ENCODE measurements at regions not wholly inside any gene's neighbourhood (a gene's known extent, or its start where the extent isn't known, plus 50 kb on each side); places are given as distances from the start of the nearest gene placed in this dataset.

GRCh38 chr13:38520041-38520440, 166.8 kb upstream of the FREM2 start:
- DNase-seq, result no peak

DNA sequence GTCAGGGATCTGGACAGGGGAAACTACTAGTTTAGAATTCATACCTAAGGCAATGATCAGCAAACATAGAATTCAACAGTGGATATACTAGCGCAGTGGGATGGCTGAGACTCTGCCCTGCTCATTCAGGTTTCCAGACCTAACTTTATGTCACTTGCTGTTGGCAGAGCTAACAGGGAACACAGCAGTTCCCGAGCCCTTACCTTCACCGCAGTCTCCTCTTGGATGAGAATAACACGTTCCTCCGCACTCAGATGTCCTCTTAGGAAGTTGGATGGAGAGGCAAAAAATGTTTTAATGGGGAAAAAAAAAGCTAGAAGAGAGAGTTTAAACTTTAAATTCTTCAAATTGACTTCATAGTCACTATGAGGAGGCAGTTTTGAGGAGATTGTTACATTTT, 159.7 kb upstream of the FREM2 start:
- DNase-seq, result no peak

GRCh38 chr13:38528986-38529385, 157.9 kb upstream of the FREM2 start:
- DNase-seq, result peak in 1 of 2 experiments; percentile 8

DNA sequence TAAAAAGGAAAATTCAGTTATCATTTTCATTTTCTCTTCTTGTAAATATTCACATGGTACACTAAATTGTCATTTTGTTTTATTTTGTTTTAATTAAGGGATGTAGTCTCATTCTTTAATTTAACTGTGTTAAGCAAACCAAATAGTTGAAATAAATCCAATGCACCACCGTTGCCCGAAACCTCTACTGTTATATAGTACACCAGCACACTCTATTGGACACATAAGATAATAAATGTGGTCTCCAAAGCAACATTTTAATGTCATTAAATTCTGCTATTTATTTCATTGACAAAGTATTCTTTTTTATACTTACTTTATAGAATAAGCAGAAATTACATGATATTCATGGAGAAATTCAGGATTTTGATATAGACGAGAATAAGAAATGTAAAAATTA, 156.4 kb upstream of the FREM2 start:
- peak in 1 of 2 experiments; percentile 62 for DNase-seq

DNA sequence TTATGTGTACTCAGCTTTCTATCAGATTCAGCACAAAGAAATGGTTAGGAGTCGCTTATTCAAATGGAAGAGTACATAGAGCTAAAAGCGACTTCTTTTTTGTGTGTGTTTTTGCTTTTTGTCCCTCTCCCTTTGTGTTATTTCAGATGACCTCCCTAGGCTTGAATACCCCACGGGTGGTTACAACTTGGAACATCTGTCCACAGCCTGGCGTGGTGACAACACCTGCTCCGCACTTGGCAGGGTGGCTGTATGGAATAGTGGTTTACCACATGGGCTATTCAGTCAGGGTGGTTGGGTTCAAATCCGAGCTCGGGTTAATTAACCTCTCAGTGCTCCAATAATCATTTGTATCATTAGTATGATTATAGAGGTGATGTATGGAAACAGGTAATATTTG, 151.6 kb upstream of the FREM2 start:
- DNase-seq, result no peak

GRCh38 chr13:38537051-38537450, 149.8 kb upstream of the FREM2 start:
- no peak for DNase-seq

DNA sequence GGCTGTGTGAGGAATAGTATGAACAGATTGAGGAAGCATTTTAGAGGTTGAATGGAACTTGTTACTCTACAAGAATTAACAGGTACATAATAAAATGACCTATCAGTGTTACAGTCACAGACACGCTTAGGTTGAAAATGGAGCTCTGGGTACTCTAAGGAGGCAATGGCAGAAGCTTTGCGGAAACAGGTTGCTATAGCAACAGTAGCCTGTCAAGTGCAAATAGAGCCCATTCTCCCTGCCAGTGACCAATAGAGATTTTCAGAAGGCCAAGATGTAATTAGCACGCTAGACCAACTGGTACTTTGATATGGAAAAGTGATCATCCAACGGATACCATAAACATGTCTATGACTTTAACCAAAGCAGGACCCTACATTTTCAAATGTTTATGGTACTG, 148.5 kb upstream of the FREM2 start:
- DNase-seq, result peak in 1 of 2 experiments; percentile 20

DNA sequence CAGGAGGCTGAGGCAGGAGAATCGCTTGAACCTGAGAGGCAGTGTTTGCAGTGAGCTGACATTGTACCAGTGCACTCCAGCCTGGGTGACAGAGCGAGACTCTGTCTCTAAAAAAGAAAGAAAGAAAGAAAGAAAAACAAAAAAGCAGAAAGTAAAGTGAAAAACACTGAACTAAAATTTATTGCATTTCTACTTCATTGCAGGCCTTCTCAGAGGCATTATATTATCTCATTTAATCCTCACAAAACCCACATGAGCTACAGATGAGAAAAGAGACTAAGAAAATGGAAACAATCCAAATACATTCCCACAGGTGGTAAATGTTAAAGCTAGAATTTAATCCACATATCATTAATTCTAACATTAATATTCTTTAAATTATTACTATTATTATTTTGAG, 147.2 kb upstream of the FREM2 start:
- no peak for DNase-seq

- no peak for DNase-seq
Measured at GRCh38 chr13:38542601-38543000, 144.3 kb upstream of the FREM2 start.

- no peak for DNase-seq
Measured at GRCh38 chr13:38543561-38543960, 143.3 kb upstream of the FREM2 start.

DNA sequence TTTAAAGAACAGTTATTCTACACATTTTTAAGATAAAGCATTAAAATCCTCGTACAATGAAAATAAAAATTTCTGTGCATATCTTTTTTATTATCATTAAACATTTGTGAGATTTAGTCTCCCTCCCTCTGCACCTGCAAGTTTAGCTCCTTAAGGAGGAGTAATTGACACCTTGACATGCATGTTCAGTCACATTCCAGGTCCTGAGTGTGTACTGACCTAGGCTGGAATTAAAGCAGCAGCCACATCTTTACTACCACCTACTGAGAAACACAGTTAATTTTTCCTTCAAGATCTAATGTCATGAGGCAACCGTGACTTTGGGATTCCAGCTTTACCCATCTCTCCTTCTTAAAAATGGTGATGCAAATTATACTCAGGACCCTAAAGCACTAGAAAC, 123.1 kb upstream of the FREM2 start:
- DNase-seq, result no peak

- DNase-seq, result peak; percentile 19 to 27
Measured at GRCh38 chr13:38564256-38565150, 122.4 kb upstream of the FREM2 start.

- DNase-seq, result no peak
Measured at GRCh38 chr13:38566023-38566422, 120.9 kb upstream of the FREM2 start.

GRCh38 chr13:38566519-38566918, 120.4 kb upstream of the FREM2 start:
- no peak for DNase-seq

- no peak for DNase-seq
Measured at GRCh38 chr13:38570706-38571105, 116.2 kb upstream of the FREM2 start.

DNA sequence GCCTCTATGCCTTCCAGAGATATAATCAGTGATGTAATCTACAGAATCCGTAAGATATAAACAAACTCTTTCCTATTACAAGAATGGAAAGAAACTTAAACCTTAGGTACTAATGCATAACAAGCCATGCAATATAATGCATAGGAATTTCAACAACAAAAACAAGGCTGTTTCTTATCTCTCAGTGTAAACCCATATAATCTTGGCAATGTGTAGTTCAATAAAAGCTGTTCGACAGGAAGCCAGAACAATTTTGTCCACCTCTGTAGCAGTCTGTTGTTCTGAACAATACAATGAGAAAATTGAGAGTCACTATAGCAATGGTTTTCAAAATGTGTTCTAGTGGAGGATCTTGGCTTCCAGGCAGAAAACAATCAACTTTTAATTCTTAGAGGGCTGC, 111.5 kb upstream of the FREM2 start:
- no peak for DNase-seq

DNA sequence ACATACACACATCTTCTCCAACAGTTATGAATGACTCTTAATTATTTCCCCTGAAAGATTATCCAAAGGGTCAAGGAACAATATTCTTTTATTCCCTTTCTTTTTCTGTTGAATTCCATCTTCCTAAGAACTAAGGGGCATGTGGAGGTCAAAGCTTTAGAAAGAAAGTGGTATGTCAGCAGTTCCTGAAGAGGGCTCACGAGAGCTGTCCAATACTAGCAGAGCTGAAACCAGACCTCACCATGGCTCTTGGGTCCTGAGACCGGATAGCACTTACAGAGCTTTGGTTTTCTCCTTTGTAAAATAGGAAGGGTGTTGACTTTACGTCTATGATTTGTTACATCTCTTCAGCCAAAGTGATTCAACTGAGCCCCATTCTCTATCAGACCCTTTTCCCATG, 109.8 kb upstream of the FREM2 start:
- DNase-seq, result peak in 1 of 2 experiments; percentile 3

GRCh38 chr13:38582133-38582532, 104.7 kb upstream of the FREM2 start:
- DNase-seq, result peak; percentile 75 to 89

DNA sequence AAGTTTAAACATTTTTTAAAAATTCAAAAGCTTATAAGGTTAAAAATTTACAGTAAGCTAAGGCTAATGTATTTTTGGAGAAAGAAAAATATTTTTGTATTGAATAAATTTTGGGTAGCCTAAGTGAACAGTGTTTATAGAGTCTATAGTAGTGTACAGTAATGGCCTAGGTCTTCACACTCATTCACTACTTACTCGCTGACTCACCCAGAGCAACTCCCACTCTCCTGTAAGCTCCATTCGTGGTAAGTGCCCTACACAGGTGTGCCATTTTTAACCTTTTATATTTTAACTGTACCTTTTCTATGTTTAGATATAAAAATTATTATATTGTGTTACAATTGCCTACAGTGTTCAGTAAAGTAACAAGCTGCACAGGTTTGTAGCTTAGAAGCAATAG, 96.6 kb upstream of the FREM2 start:
- no peak for DNase-seq

DNA sequence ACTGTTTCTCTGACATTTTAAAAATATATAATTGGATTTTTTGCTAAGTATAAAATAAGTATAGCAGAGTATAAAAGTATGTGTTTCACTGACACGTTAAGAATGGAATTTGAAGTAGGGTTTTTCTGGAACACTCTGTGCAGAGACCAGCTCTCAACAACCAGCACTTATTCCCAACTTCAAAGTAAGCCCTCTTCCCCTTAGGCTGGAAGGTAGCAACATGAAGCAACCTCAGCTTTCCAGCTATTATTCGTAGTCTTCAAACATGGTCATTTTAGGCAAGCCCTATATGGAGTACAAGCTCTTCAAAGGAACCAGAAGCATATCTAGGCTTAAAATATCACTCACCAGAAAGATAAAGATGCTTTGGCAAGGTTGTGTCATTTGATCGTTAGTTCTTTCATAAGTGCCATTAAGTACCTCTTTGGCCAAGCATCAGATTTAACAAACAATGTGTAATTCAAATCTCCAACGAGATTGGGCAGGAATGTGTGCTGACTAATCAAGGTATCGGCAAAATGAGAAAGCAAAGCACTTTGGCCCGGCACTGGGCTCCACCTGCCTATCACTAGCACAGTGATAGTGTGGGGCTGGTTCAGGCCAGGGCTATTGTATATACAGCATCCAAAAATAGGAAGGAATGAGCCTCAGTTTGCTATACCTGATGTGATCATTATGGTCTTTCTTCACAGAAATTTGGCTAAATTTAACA, 95.9 kb upstream of the FREM2 start:
- no peak for DNase-seq

GRCh38 chr13:38602266-38602665, 84.6 kb upstream of the FREM2 start:
- no peak for DNase-seq

GRCh38 chr13:38606699-38607535, 80.0 kb upstream of the FREM2 start:
- DNase-seq, result no peak

DNA sequence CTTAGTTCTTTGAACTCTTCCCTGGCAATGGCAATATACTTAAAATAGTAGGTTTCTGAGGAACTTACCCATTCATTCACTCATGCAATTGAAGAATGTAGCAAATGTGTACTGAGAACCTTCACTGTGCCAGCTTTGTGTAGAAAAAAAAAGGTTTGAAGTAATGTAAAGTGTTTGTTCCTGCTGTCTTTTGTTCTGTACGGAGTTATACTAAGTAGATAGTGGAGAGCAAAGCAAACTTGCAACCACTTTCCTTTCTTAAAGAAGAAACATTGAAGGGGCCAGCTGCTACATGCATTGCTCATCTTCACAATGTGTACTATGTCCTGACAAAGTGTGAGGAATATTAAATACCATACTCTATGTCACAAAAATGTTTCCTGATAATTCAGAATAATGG, 68.9 kb upstream of the FREM2 start:
- no peak for DNase-seq
